NOMO-1 (cell line): ENCODE measurements at regions not wholly inside any gene's neighbourhood (a gene's known extent, or its start where the extent isn't known, plus 50 kb on each side); places are given as distances from the start of the nearest gene placed in this dataset.
"Not testable (repeated sequence)": the region's sequence is repeated elsewhere in the genome, so short reads cannot be mapped to it uniquely, and the experiment has no call there.

ENCODE experiments used
- DNase-seq, 2 experiments: peaks; one replicate each; lab custom pipeline; 2025; ENCODE audit not compliant: unreplicated experiment in 2 of 2; lab: John Stamatoyannopoulos, UW

DNA sequence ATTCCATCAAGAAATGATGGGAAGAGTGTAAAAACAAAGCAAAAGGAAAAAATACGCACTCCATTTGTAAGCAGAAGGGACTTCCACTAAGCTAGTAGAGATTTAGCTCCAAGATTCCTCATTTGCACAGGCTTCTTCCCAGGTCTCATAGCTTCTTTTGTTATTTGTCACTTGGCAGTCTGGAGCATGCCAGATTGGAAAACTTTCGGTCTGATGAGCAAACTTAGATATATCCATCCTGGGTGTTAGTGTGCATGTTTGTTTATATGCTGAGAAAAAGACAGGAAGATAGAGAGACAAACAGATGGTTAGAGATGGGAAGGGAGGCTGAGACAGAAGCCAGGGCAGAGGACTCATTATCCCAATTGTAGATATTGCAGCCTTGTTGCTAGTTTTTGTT, 1644.5 kb upstream of the NUDT12 start:
- DNase-seq = no peak

- DNase-seq = no peak
These were observed 1634.9 kb upstream of the NUDT12 start for GRCh38 chr5:105197531-105197930.

- no peak for DNase-seq
These were observed 1633.2 kb upstream of the NUDT12 start for GRCh38 chr5:105195765-105196164.

- DNase-seq = no peak
These were observed 1610.3 kb upstream of the NUDT12 start for GRCh38 chr5:105172918-105173317.

DNA sequence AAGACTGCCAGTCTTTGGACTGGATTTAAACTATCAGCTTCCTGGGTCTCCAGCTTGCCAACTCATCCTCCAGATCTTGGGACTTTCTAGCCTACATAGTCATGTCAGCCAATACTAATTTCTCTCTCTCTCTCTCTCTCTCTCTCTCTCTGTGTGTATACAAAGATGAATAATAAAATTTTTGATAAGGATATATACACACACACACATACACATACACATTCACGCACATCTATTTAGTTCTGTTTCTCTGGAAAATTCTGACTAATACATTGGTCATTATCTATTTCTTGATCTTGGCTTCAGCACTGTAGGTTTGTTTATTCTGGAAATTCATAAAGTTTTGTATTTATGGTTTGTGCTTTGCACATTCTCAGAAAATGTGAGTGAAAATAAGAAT, 1606.2 kb upstream of the NUDT12 start:
- DNase-seq = no peak

GRCh38 chr5:105167092-105167491, 1604.5 kb upstream of the NUDT12 start:
- DNase-seq = no peak

- no peak for DNase-seq
These were observed 1601.0 kb upstream of the NUDT12 start for GRCh38 chr5:105163547-105163946.

DNA sequence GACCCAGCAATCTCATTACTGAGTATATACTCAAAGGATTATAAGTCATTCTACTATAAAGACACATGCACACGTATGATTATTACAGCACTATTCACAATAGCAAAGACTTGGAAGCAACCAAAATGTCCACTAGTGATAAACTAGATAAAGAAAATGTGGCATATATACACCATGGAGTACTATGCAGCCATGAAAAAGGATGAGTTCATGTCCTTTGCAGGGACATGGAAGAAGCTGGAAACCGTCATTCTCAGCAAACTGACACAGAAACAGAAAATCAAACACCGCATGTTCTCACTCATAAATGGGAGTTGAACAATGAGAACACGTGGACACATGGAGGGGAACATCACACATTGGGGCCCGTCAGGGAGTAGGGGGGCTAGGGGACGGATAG, 1600.0 kb upstream of the NUDT12 start:
- DNase-seq = not testable (repeated sequence)

- DNase-seq = no peak
These were observed 1595.9 kb upstream of the NUDT12 start for GRCh38 chr5:105158526-105158925.

DNA sequence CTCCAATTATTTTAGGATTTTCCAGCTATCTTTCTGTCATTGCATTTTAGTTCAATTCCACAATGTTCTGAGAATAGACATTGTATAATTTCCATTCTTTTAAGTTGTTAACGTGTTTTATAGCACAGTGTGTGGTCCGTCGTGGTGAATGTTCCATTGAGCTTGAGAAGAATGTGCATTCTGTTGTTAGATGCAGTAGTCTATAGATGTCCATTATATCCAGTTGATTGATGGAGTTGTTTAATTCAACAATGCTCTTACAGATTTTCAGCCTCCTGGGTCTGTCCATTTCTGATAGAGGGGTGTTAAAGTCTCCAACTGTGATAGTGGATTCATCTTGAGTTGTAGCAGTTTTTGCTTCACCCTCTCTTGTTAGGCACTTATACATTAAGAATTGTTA, 1587.7 kb upstream of the NUDT12 start:
- DNase-seq = no peak

DNA sequence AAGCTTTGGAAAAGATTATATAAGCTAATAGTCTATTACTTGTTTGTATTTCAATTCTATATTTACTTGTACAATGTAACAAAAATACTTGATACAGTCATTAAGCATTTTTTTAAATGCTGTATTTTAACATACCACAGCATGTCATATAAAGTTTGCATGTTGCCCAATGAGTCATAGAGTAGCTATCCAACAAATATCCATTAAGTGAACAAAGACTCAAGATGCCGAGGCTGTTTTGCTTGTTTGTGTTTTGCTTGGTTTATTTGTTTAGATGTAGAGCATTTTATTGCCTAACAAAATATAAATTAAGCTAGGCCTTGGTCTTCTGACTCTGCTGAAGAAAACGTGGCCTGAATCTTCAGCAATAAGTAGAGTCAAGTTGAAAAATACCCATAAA, 1584.3 kb upstream of the NUDT12 start:
- DNase-seq = no peak

- no peak for DNase-seq
These were observed 1582.6 kb upstream of the NUDT12 start for GRCh38 chr5:105145152-105145551.

DNA sequence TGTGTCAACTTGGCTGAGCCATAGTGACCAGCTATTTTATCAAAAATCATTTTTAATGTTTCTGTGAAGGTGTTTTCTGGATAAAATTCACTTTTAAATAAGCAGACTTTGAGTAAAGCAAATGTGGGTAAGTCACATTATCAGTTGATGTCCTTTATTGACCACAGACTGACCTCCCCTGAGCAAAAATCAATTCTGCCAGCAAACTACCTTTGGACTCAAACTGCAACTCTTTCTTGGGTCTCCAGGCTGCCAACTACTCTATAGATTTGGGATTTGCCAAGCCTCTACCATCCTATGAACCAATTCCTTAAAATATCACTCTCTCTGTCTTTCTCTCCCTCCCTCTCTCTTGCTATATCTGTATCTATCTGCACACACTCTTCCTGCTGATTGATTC, 1571.7 kb upstream of the NUDT12 start:
- no peak for DNase-seq

- DNase-seq = no peak
These were observed 1570.5 kb upstream of the NUDT12 start for GRCh38 chr5:105133087-105133486.

DNA sequence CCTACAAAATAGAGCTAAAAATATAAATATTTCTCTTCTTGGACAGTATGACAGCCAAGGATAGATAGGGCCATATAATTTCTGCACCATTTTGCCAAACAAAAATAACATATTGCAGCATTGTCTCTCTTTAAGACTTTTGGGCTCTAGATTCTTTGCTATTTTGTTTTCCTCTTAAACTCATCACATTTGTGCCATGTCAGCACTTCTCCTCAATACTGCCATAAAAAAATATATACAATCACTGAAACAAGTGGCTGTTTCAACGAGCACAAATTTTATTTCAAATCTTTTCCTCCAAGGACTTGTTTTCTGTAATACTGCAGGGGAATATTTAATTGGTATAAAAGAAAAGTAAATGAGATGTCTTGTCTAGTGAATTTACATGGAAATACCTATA, 1570.0 kb upstream of the NUDT12 start:
- DNase-seq = no peak

- no peak for DNase-seq
These were observed 1568.5 kb upstream of the NUDT12 start for GRCh38 chr5:105131045-105131444.

- no peak for DNase-seq
These were observed 1539.0 kb upstream of the NUDT12 start for GRCh38 chr5:105101577-105101976.

GRCh38 chr5:105088961-105089360, 1526.4 kb upstream of the NUDT12 start:
- no peak for DNase-seq

- DNase-seq = no peak
These were observed 1525.5 kb upstream of the NUDT12 start for GRCh38 chr5:105088102-105088501.

DNA sequence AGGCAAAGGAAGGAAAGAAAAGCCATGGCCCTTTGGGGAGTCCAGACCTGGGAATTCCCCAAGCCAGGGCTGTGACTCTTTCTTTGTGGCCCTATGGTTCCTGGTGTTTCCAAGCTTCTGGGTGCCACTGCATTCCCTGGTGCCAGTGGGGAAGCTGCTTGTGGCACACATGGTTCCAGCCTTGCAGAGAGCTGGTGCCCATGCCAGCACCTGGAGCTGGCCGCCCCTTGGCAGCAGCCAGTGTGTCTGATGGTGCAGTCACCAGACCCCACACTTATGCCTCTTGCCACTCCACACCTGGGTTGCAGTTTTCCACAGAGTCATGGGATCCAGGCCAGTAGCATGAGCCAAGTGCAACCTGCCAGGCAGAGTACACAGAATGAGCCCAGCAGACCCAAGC, 1495.3 kb upstream of the NUDT12 start:
- no peak for DNase-seq

GRCh38 chr5:105057001-105057436, 1494.4 kb upstream of the NUDT12 start:
- no peak for DNase-seq

DNA sequence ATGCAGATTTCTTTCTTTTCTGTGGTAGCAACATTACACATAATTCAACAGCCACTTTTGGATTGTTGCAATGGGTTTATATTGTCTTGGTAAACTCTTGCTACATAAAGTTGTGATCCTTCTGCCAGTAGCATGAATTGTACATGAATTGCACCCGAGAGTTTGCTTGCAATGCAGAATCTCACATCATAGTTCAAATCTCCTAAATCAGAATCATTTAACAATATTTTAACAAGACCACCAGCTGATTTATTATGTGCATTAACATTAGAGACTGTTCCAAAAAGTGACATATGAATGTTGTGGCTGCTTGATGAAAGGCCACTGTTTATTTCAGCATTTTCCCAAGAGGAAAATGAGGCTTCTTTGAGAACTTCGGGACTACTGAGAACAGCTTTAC, 1491.8 kb upstream of the NUDT12 start:
- DNase-seq = no peak

GRCh38 chr5:105042623-105043022, 1480.0 kb upstream of the NUDT12 start:
- DNase-seq = no peak

- not testable (repeated sequence) for DNase-seq
These were observed 1474.2 kb upstream of the NUDT12 start for GRCh38 chr5:105036814-105037213.
